ENCODE measurements at regions not wholly inside any gene's neighbourhood (a gene's known extent, or its start where the extent isn't known, plus 50 kb on each side); places are given as distances from the start of the nearest gene placed in this dataset.

- H3K27me3 ChIP-seq, result no peaks in the 10 kb centered on the region
- H3K4me1 ChIP-seq, result no peaks in the 10 kb centered on the region
- ATAC-seq (no peak), DNase-seq (peak in 1 of 4 donors; percentile 52)
- TF ChIP-seq CTCF (IDR thresholded peaks at IDR 0.05), result no peak
- H3K36me3 ChIP-seq, result no peaks in the 10 kb centered on the region
- no peak overlapping the region for H3K4me3 ChIP-seq
- H3K9me3 ChIP-seq, result no peaks in the 10 kb centered on the region
- intact Hi-C loops (cut with DNase I), result no loop called here
- no peak overlapping the region for H3K27ac ChIP-seq
Measured at GRCh38 chr17:33464669-33465280, 171.7 kb upstream of the ASIC2 start.

- Histone ChIP-seq H3K36me3 (no peaks in the 10 kb centered on the region), H3K4me3 (no peak overlapping the region), H3K9me3 (no peaks in the 10 kb centered on the region), H3K4me1 (no peaks in the 10 kb centered on the region), H3K27ac (no peak overlapping the region), H3K27me3 (no peaks in the 10 kb centered on the region)
- no peak for ATAC-seq
- TF ChIP-seq CTCF (IDR thresholded peaks at IDR 0.05), result no peak
- DNase-seq, result no peak
- intact Hi-C loops (cut with DNase I), result no loop called here
Measured at GRCh38 chr17:33469421-33469820, 176.3 kb upstream of the ASIC2 start.

- H3K4me1 ChIP-seq, result no peaks in the 10 kb centered on the region
- H3K9me3 ChIP-seq, result no peaks in the 10 kb centered on the region
- H3K27ac ChIP-seq, result no peak overlapping the region
- H3K27me3 ChIP-seq, result no peaks in the 10 kb centered on the region
- intact Hi-C loops (cut with DNase I), result no loop called here
- ATAC-seq, result peak; percentile 81
- no peak overlapping the region for H3K4me3 ChIP-seq
- no peaks in the 10 kb centered on the region for H3K36me3 ChIP-seq
- TF ChIP-seq CTCF (IDR thresholded peaks at IDR 0.05), result no peak
- DNase-seq, result peak in 3 of 4 donors; percentile 33 to 67 (median 61)
Measured at GRCh38 chr17:33469911-33470310, 176.8 kb upstream of the ASIC2 start.

- no peaks in the 10 kb centered on the region for H3K27me3 ChIP-seq
- intact Hi-C loops (cut with DNase I), result no loop called here
- H3K36me3 ChIP-seq, result no peaks in the 10 kb centered on the region
- H3K4me1 ChIP-seq, result no peaks in the 10 kb centered on the region
- TF ChIP-seq CTCF (IDR thresholded peaks at IDR 0.05), result no peak
- no peak overlapping the region for H3K27ac ChIP-seq
- DNase-seq, result no peak
- H3K4me3 ChIP-seq, result no peak overlapping the region
- no peaks in the 10 kb centered on the region for H3K9me3 ChIP-seq
- no peak for ATAC-seq
Measured at GRCh38 chr17:33473061-33473460, 180.0 kb upstream of the ASIC2 start.

GRCh38 chr17:33474789-33475188, 181.7 kb upstream of the ASIC2 start:
- no peak overlapping the region for H3K27ac ChIP-seq
- no peaks in the 10 kb centered on the region for H3K27me3 ChIP-seq
- intact Hi-C loops (cut with DNase I), result no loop called here
- no peaks in the 10 kb centered on the region for H3K36me3 ChIP-seq
- no peak for TF ChIP-seq CTCF (IDR thresholded peaks at IDR 0.05)
- ATAC-seq (no peak), DNase-seq (no peak)
- H3K4me3 ChIP-seq, result no peak overlapping the region
- no peaks in the 10 kb centered on the region for H3K4me1 ChIP-seq
- no peaks in the 10 kb centered on the region for H3K9me3 ChIP-seq

Measured in left lung (tissue), 4 donors.